ENCODE measurements at regions not wholly inside any gene's neighbourhood (a gene's known extent, or its start where the extent isn't known, plus 50 kb on each side); places are given as distances from the start of the nearest gene placed in this dataset.
"Not testable (repeated sequence)": the region's sequence is repeated elsewhere in the genome, so short reads cannot be mapped to it uniquely, and the experiment has no call there.

DNA sequence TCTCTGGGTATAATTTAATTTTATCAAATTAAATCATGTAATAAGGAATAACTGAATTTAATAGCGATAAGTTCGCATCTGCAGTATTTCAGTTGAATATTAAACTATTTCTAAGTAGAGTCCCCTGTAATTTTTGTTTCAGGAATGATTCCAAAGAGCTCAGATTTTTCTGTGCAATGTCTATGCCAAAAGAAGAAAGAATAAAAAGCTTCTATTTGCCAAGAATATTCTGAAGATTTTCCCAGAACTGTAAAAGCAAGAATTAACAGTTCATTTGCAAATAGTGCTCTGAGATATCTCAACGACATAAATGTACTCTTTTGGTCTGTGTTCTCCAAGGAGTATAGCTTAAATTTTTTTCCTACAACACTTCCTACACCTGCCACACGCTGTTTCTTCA lies 1242.8 kb upstream of the DIAPH2 start:
- no peak overlapping the region for H3K27ac Mint-ChIP-seq
- no peaks in the 10 kb centered on the region for H3K9me3 ChIP-seq (ENCODE audit: control insufficient read depth, insufficient read depth, low read length)
- ATAC-seq (no peak), DNase-seq (no peak)
- no peaks in the 10 kb centered on the region for H3K27me3 Mint-ChIP-seq (ENCODE audit: low read depth in 2 of 2)
- H3K36me3 ChIP-seq (ENCODE audit: control insufficient read depth, insufficient read depth, low read length), result no peaks in the 10 kb centered on the region
- 67% methylated on average over 1 of the region's 4 CpGs for WGBS (ENCODE audit: insufficient coverage)
- H3K9me3 Mint-ChIP-seq, result peaks cover 0 to 7% of the 10 kb centered on the region in 2 donors
- TF ChIP-seq, protein P1, sequence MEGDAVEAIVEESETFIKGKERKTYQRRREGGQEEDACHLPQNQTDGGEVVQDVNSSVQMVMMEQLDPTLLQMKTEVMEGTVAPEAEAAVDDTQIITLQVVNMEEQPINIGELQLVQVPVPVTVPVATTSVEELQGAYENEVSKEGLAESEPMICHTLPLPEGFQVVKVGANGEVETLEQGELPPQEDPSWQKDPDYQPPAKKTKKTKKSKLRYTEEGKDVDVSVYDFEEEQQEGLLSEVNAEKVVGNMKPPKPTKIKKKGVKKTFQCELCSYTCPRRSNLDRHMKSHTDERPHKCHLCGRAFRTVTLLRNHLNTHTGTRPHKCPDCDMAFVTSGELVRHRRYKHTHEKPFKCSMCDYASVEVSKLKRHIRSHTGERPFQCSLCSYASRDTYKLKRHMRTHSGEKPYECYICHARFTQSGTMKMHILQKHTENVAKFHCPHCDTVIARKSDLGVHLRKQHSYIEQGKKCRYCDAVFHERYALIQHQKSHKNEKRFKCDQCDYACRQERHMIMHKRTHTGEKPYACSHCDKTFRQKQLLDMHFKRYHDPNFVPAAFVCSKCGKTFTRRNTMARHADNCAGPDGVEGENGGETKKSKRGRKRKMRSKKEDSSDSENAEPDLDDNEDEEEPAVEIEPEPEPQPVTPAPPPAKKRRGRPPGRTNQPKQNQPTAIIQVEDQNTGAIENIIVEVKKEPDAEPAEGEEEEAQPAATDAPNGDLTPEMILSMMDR (IDR thresholded peaks at IDR 0.05), result no peak
- no peak overlapping the region for H3K27ac ChIP-seq (ENCODE audit: low read length)
- no peak overlapping the region for H3K4me3 Mint-ChIP-seq
- H3K36me3 Mint-ChIP-seq, result no peaks in the 10 kb centered on the region
- no peaks in the 10 kb centered on the region for H3K4me1 Mint-ChIP-seq
- H3K4me1 ChIP-seq (ENCODE audit: control insufficient read depth, insufficient read depth, low read length), result no peaks in the 10 kb centered on the region
- intact Hi-C loops (cut with micrococcal nuclease), result no loop called here
- H3K27me3 ChIP-seq (ENCODE audit: control insufficient read depth, insufficient read depth, low read length), result no peaks in the 10 kb centered on the region
- no peak overlapping the region for H3K4me3 ChIP-seq (ENCODE audit: low read length)

DNA sequence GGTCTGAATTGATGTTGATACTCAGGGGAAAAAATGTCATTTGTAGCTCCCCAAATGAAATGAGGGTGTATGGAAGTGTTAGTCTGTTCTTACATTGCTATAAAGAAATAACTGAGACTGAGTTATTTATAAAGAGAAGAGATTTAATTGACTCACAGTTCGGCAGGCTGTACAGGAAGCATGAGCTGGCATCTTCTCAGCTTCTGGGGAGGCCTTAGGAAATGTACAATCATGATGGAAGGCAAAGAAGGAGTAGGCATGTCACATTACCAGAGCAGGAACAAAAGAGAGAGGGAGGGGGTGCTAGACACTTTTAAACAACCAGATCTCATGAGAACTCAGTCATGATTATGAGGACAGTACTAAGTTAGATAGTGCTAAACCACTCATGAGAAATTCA lies 1199.9 kb upstream of the DIAPH2 start:
- Mint-ChIP-seq H3K36me3 (no peaks in the 10 kb centered on the region), H3K27ac (no peak overlapping the region), H3K4me1 (no peaks in the 10 kb centered on the region), H3K4me3 (no peak overlapping the region), H3K27me3 (ENCODE audit: low read depth in 2 of 2) (no peaks in the 10 kb centered on the region), H3K9me3 (peaks cover 9 to 15% of the 10 kb centered on the region in 2 donors)
- WGBS (ENCODE audit: insufficient coverage), result 31% methylated on average over 1 of the region's 1 CpG
- H3K9me3 ChIP-seq (ENCODE audit: control insufficient read depth, insufficient read depth, low read length), result no peaks in the 10 kb centered on the region
- no peak overlapping the region for H3K27ac ChIP-seq (ENCODE audit: low read length)
- H3K27me3 ChIP-seq (ENCODE audit: control insufficient read depth, insufficient read depth, low read length), result no peaks in the 10 kb centered on the region
- no peak for ATAC-seq
- intact Hi-C loops (cut with micrococcal nuclease), result no loop called here
- H3K36me3 ChIP-seq (ENCODE audit: control insufficient read depth, insufficient read depth, low read length), result no peaks in the 10 kb centered on the region
- no peak overlapping the region for H3K4me3 ChIP-seq (ENCODE audit: low read length)
- no peak for DNase-seq
- TF ChIP-seq, protein P1 (IDR thresholded peaks at IDR 0.05), result no peak
- no peaks in the 10 kb centered on the region for H3K4me1 ChIP-seq (ENCODE audit: control insufficient read depth, insufficient read depth, low read length)

DNA sequence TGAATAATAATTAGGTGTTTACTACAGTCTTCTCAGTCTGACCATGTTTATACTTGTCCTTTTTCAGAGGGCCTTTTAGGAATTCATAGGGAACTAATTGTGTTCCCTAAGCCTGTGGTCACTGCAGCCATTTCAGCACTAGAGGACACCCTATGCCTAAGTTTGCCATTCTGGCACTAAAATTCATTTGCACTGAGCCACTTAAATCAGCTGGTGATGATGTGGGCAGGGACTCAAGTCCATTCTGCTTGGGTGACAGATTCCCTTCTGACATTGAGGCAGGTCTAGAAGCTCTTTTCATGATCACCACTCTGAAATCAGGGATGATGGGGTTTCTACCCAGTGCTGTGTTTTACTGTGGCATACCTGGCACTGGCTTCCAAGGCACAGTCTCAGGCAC lies 1178.9 kb upstream of the DIAPH2 start:
- Mint-ChIP-seq H3K27ac (no peak overlapping the region), H3K9me3 (peaks cover 2 to 8% of the 10 kb centered on the region in 2 donors), H3K27me3 (ENCODE audit: low read depth in 2 of 2) (no peaks in the 10 kb centered on the region), H3K36me3 (no peaks in the 10 kb centered on the region), H3K4me1 (no peaks in the 10 kb centered on the region), H3K4me3 (no peak overlapping the region)
- Histone ChIP-seq H3K4me1 (ENCODE audit: control insufficient read depth, insufficient read depth, low read length) (no peaks in the 10 kb centered on the region), H3K9me3 (ENCODE audit: control insufficient read depth, insufficient read depth, low read length) (no peaks in the 10 kb centered on the region), H3K36me3 (ENCODE audit: control insufficient read depth, insufficient read depth, low read length) (no peaks in the 10 kb centered on the region), H3K4me3 (ENCODE audit: low read length) (no peak overlapping the region), H3K27me3 (ENCODE audit: control insufficient read depth, insufficient read depth, low read length) (no peaks in the 10 kb centered on the region), H3K27ac (ENCODE audit: low read length) (no peak overlapping the region)
- TF ChIP-seq, protein P1 (IDR thresholded peaks at IDR 0.05), result no peak
- ATAC-seq (no peak), DNase-seq (no peak)
- intact Hi-C loops (cut with micrococcal nuclease), result no loop called here

DNA sequence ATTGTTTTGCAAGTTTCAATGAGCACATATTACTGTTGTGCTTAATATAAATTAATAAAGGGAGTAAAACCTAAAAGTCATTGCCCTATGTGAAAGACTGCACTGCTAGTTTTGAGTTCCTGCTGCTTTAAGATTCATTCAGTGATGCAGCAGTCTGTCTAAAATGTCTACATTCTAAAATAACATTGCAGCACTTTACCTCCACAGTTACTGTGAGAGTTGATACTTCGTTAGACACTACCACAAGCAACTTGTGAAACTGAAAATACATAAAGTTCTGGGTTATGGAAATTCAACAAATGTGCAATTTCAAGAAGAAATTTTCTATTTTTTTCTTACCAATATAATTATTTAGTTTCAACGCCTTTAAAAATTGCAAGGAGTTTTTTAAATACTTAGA lies 1175.2 kb upstream of the DIAPH2 start:
- DNase-seq (no peak), ATAC-seq (no peak)
- Mint-ChIP-seq H3K27me3 (ENCODE audit: low read depth in 2 of 2) (no peaks in the 10 kb centered on the region), H3K27ac (no peak overlapping the region), H3K4me3 (no peak overlapping the region), H3K36me3 (no peaks in the 10 kb centered on the region), H3K4me1 (no peaks in the 10 kb centered on the region), H3K9me3 (peaks cover 2 to 7% of the 10 kb centered on the region in 2 donors)
- TF ChIP-seq, protein P1 (IDR thresholded peaks at IDR 0.05), result no peak
- no CpG with 5 or more reads among the region's 2 CpGs for WGBS (ENCODE audit: insufficient coverage)
- Histone ChIP-seq H3K9me3 (ENCODE audit: control insufficient read depth, insufficient read depth, low read length) (no peaks in the 10 kb centered on the region), H3K4me1 (ENCODE audit: control insufficient read depth, insufficient read depth, low read length) (no peaks in the 10 kb centered on the region), H3K27me3 (ENCODE audit: control insufficient read depth, insufficient read depth, low read length) (no peaks in the 10 kb centered on the region), H3K27ac (ENCODE audit: low read length) (no peak overlapping the region), H3K36me3 (ENCODE audit: control insufficient read depth, insufficient read depth, low read length) (no peaks in the 10 kb centered on the region), H3K4me3 (ENCODE audit: low read length) (no peak overlapping the region)
- intact Hi-C loops (cut with micrococcal nuclease), result no loop called here

DNA sequence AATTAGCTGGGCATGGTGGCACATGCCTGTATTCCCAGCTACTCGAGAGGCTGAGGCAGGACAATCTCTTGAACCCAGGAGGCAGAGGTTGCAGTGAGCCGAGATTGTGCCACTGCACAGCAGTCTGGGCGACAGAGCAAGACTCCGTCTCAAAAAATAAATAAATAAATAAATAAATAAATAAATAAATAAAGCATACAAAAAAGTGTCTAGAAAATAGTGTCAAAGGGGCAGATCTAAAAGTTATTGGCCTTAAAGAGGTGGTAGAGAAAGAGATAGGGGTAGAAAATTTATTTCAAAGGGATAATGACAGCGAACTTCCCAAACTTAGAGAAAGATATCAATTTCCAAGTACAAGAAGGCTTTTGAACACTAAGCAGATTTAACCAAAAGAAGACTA lies 1160.6 kb upstream of the DIAPH2 start:
- WGBS (ENCODE audit: insufficient coverage), result 80% methylated on average over 1 of the region's 5 CpGs

More for the DNA sequence above, 1160.6 kb upstream of the DIAPH2 start:
- H3K27ac ChIP-seq (ENCODE audit: low read length); DNase-seq; H3K36me3 ChIP-seq (ENCODE audit: control insufficient read depth, insufficient read depth, low read length); ATAC-seq; H3K27ac Mint-ChIP-seq; H3K4me3 Mint-ChIP-seq; H3K27me3 ChIP-seq (ENCODE audit: control insufficient read depth, insufficient read depth, low read length); H3K4me1 Mint-ChIP-seq; H3K36me3 Mint-ChIP-seq; H3K4me1 ChIP-seq (ENCODE audit: control insufficient read depth, insufficient read depth, low read length); H3K27me3 Mint-ChIP-seq (ENCODE audit: low read depth in 2 of 2); intact Hi-C loops (cut with micrococcal nuclease); H3K4me3 ChIP-seq (ENCODE audit: low read length): not testable (repeated sequence)
- H3K9me3 ChIP-seq (ENCODE audit: control insufficient read depth, insufficient read depth, low read length), result peaks cover 12% of the 10 kb centered on the region
- H3K9me3 Mint-ChIP-seq, result peaks cover 4 to 16% of the 10 kb centered on the region in 2 donors
